ENCODE measurements at regions not wholly inside any gene's neighbourhood (a gene's known extent, or its start where the extent isn't known, plus 50 kb on each side); places are given as distances from the start of the nearest gene placed in this dataset.
"Not testable (repeated sequence)": the region's sequence is repeated elsewhere in the genome, so short reads cannot be mapped to it uniquely, and the experiment has no call there.

- DNase-seq: not testable (repeated sequence)
Measured at GRCh38 chr1:761791-762190, 75.3 kb upstream of the OR4F16 start.

- DNase-seq: not testable (repeated sequence)
Measured at GRCh38 chr1:771449-771848, 85.0 kb upstream of the OR4F16 start.

GRCh38 chr1:777480-778180 is 91.2 kb upstream of the OR4F16 start:
- not testable (repeated sequence) for DNase-seq

- DNase-seq: peak; percentile 96
Measured at GRCh38 chr1:778451-779278, 92.2 kb upstream of the OR4F16 start.

GRCh38 chr1:779621-780020 is 93.2 kb upstream of the OR4F16 start:
- DNase-seq: not testable (repeated sequence)

- DNase-seq: no peak
Measured at GRCh38 chr1:788835-789234, 102.4 kb upstream of the OR4F16 start.

GRCh38 chr1:789606-790005 is 103.2 kb upstream of the OR4F16 start:
- DNase-seq: not testable (repeated sequence)

- not testable (repeated sequence) for DNase-seq
Measured at GRCh38 chr1:790388-790930, 104.0 kb upstream of the OR4F16 start.

- not testable (repeated sequence) for DNase-seq
Measured at GRCh38 chr1:794310-794709, 107.9 kb upstream of the OR4F16 start.

GRCh38 chr1:794918-795584 is 108.6 kb upstream of the OR4F16 start:
- DNase-seq: not testable (repeated sequence)

- not testable (repeated sequence) for DNase-seq
Measured at GRCh38 chr1:797649-798048, 111.2 kb upstream of the OR4F16 start.

GRCh38 chr1:800397-800796 is 113.9 kb upstream of the OR4F16 start:
- DNase-seq: not testable (repeated sequence)

- not testable (repeated sequence) for DNase-seq
Measured at GRCh38 chr1:804378-805115, 118.1 kb upstream of the OR4F16 start.

- not testable (repeated sequence) for DNase-seq
Measured at GRCh38 chr1:805310-805709, 118.4 kb upstream of the SAMD11 start.

GRCh38 chr1:807066-807465 is 116.7 kb upstream of the SAMD11 start:
- not testable (repeated sequence) for DNase-seq

- DNase-seq: not testable (repeated sequence)
Measured at GRCh38 chr1:807699-808390, 115.9 kb upstream of the SAMD11 start.

- DNase-seq: not testable (repeated sequence)
Measured at GRCh38 chr1:810949-811348, 112.8 kb upstream of the SAMD11 start.

GRCh38 chr1:812535-813127 is 111.1 kb upstream of the SAMD11 start:
- not testable (repeated sequence) for DNase-seq

GRCh38 chr1:814543-814942 is 109.2 kb upstream of the SAMD11 start:
- DNase-seq: not testable (repeated sequence)

- not testable (repeated sequence) for DNase-seq
Measured at GRCh38 chr1:815147-815922, 108.4 kb upstream of the SAMD11 start.

Data from activated CD4-positive, CD25-positive, alpha-beta regulatory T cell treated with anti-CD3 and anti-CD28 coated beads, Interleukin-2, amount 50 U/mL, for 72 hours (primary cell).